ENCODE measurements at regions not wholly inside any gene's neighbourhood (a gene's known extent, or its start where the extent isn't known, plus 50 kb on each side); places are given as distances from the start of the nearest gene placed in this dataset.
"Not testable (repeated sequence)": the region's sequence is repeated elsewhere in the genome, so short reads cannot be mapped to it uniquely, and the experiment has no call there.

DNA sequence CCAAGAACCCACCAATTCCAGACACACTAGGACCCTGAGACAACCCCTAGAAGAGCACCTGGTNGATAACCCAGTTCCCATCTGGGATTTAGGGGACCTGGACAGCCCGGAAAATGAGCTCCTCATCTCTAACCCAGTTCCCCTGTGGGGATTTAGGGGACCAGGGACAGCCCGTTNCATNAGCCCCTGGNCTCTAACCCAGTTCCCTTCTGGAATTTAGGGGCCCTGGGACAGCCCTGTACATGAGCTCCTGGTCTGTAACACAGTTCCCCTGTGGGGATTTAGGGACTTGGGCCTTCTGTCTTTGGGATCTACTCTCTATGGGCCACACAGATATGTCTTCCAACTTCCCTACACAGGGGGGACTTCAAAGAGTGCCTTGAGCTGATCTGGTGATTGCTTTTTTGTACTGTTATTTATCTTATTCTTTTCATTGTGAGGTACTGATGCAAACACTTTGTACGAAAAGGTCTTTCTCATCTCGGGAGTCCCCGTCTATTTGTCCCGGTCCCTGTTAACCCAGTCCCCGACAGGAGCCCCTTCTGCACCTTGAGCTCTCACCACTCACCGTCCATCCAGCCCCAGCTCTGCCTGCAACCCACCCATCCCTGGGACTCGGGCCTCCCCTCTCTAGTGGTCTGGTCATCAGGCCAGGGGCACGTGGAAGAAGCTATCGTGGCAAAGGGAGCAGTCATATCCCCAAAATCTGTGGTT is 58.2 kb upstream of the PLCXD1 start:
- intact Hi-C loops (cut with DNase I); DNase-seq (ENCODE audit: low spot score): not testable (repeated sequence)

DNA sequence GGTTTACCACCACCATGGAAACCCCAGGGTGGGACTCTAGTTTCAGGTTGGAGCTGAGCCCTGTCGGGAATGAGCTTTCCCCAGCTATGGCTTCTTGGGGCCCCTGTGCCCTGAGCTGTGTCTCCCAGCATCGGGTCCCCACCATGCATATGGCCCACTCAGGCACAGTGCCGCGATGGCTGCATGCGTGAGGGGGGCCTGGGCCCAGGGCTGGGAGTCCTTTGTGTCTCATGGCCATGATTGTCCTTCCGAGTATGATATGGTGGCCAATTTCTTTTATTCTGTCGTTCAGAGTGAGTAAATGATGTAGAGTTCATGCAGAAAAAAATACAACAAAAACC is 57.7 kb upstream of the PLCXD1 start:
- DNase-seq (ENCODE audit: low spot score); intact Hi-C loops (cut with DNase I): not testable (repeated sequence)

DNA sequence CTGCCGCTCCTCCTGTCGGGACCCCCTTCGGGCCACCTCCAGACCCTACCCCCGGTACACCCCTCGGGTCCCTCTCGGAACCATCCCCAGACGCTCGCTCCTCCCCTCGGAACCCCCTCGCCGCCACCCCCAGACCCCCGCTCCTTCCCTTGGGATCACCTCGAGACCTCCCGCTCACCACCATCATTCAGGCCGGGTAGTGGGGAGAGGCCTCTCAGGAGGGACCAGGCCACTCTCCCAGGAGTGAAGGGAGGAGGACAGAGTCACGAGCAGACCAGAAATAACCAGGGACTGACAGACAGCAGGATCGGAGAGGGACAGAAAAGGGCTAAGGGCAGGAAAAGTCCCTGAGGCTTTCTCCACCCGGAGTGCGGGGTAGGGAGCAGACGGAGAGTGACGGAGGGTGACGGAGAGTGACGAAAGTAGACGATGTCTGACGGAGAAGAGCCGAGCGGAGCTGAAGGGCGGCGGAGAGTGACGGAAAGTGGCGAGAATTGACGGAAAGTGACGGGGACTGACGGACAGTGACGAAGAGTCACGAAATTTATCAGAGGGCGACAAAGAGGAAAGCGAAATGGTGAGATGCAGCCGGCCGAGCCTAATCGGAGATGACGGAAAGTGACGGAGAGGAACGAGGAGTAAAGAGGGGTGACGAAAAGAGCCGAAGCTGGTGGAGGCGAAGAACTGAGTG is 54.6 kb upstream of the PLCXD1 start:
- DNase-seq (ENCODE audit: low spot score) = peak; percentile 71
- intact Hi-C loops (cut with DNase I) = not testable (repeated sequence)

DNA sequence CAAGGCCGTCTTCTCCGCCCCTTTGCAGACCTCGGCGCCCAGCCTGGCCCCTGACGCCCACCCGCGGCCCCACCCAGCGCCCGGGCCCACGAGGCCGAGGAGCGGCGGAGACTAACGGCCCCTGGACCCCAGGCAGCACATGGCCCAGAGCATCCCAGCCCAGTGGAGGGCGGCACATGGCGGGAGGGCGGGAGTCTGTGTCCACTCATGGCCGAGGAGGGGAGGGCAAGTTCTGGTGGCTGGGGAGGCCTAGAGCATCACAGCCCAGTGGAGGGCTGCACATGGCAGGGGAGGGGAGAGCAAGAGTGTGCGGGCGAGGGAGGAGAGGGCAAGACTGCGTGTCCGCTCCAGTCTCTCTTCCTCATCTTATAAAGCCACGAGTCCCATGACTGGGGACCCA is 53.8 kb upstream of the PLCXD1 start:
- intact Hi-C loops (cut with DNase I) = not testable (repeated sequence)

More for the DNA sequence above, 53.8 kb upstream of the PLCXD1 start:
- DNase-seq (ENCODE audit: low spot score) = not testable (repeated sequence)
